IMR-90 (cell line): ENCODE measurements at regions not wholly inside any gene's neighbourhood (a gene's known extent, or its start where the extent isn't known, plus 50 kb on each side); places are given as distances from the start of the nearest gene placed in this dataset.

Experiments used
- ATAC-seq: fragments of 200-7000 bp; cut with Tn5 transposase; 2 replicates; pipeline ENCODE4 v1.9.1; 2020; ENCODE audit warnings: low read depth, mild to moderate bottlenecking, moderate library complexity
- BruUV-seq: library from RNA; stranded (reverse); fragments of 400-500 nt; replicated peaks from 2 replicates; lab custom pipeline; 2021; lab: Mats Ljungman, UMichigan
- CTCF ChIA-PET: fragments of 300-600 bp; formaldehyde crosslinking; extraction: SDS; loops from one replicate; lab custom pipeline; 2021; ENCODE audit warnings: antibody characterized with exemption; lab: Yijun Ruan, JAX
- POLR2A ChIA-PET: fragments of 300-600 bp; sonication (Branson Sonifier 250); formaldehyde crosslinking; loops from one replicate; lab custom pipeline; 2022; ENCODE audit warnings: antibody characterized with exemption; ENCODE audit not compliant: unreplicated experiment; lab: Charles Lee
- DNase-seq: peaks from one replicate; pipeline ENCODE4 v3.0.0; 2013
- H2AFZ ChIP-seq: replicated peaks from 2 replicates; pipeline ENCODE3; 2013; ENCODE audit warnings: low read length, mild to moderate bottlenecking; ENCODE audit not compliant: poor library complexity
- H2AK5ac ChIP-seq: 2 replicates; pipeline ENCODE4 v1.6.1; 2013; ENCODE audit warnings: low read depth, low read length, inconsistent platforms
- H2AK9ac ChIP-seq: replicated peaks from 2 replicates; pipeline ENCODE3; 2013; ENCODE audit warnings: mild to moderate bottlenecking, low read depth, low read length, moderate library complexity; ENCODE audit not compliant: poor library complexity
- H2BK120ac ChIP-seq: 2 replicates; pipeline ENCODE4 v1.6.1; 2013; ENCODE audit warnings: low read depth, low read length, inconsistent platforms
- H2BK15ac ChIP-seq: 3 replicates; pipeline ENCODE4 v1.6.1; 2013; ENCODE audit warnings: low read depth, low read length, inconsistent platforms
- H2BK20ac ChIP-seq: 2 replicates; pipeline ENCODE4 v1.6.1; 2013; ENCODE audit warnings: low read depth, mild to moderate bottlenecking, inconsistent platforms, low read length, moderate library complexity
- H2BK5ac ChIP-seq: 2 replicates; pipeline ENCODE4 v1.6.1; 2013; ENCODE audit warnings: mild to moderate bottlenecking, low read depth, low read length, inconsistent platforms; ENCODE audit not compliant: poor library complexity, severe bottlenecking
- H3K14ac ChIP-seq: replicated peaks from 2 replicates; pipeline ENCODE4 v1.6.1; 2013; ENCODE audit warnings: low read depth, low read length, inconsistent platforms
- H3K18ac ChIP-seq: 2 replicates; pipeline ENCODE4 v1.6.1; 2013; ENCODE audit warnings: low read depth, low read length, control low read depth
- H3K23ac ChIP-seq: 2 replicates; pipeline ENCODE4 v1.6.1; 2013; ENCODE audit warnings: low read depth, low read length, inconsistent platforms
- H3K27ac ChIP-seq: 2 replicates; pipeline ENCODE4 v1.5.1; 2013; ENCODE audit warnings: mild to moderate bottlenecking, control low read depth, low read length; ENCODE audit not compliant: insufficient read depth
- H3K27me3 ChIP-seq: 2 replicates; pipeline ENCODE4 v1.6.1; 2013; ENCODE audit warnings: low read length; ENCODE audit not compliant: control insufficient read depth, insufficient read depth
- H3K36me3 ChIP-seq: 2 replicates; pipeline ENCODE4 v1.6.1; 2013; ENCODE audit warnings: low read length, mixed read lengths; ENCODE audit not compliant: control insufficient read depth, insufficient read depth
- H3K4ac ChIP-seq: 2 replicates; pipeline ENCODE4 v1.6.1; 2013; ENCODE audit warnings: low read depth, low read length, inconsistent platforms
- H3K4me1 ChIP-seq: 2 replicates; pipeline ENCODE4 v1.6.1; 2013; ENCODE audit warnings: low read length, mixed read lengths; ENCODE audit not compliant: control insufficient read depth, insufficient read depth
- H3K4me2 ChIP-seq: 2 replicates; pipeline ENCODE4 v1.6.1; 2013; ENCODE audit warnings: low read depth, mild to moderate bottlenecking, control low read depth, low read length, moderate library complexity
- H3K4me3 ChIP-seq: 2 replicates; pipeline ENCODE4 v1.5.1; 2013; ENCODE audit warnings: low read depth, mild to moderate bottlenecking, control low read depth, low read length, moderate library complexity; ENCODE audit not compliant: insufficient read depth
- H3K56ac ChIP-seq: 2 replicates; pipeline ENCODE4 v1.6.1; 2013; ENCODE audit warnings: low read length, inconsistent platforms; ENCODE audit not compliant: insufficient read depth; ENCODE audit errors: extremely low read depth
- H3K79me1 ChIP-seq, 2 experiments: 2 replicates each; pipeline ENCODE4 v1.6.1; 2013; ENCODE audit warnings: low read length in 2 of 2, inconsistent platforms in 1 of 2, low read depth in 1 of 2
- H3K9ac ChIP-seq: 2 replicates; pipeline ENCODE4 v1.6.1; 2013; ENCODE audit warnings: low read depth, low read length, control low read depth
- H3K9me1 ChIP-seq: 2 replicates; pipeline ENCODE4 v1.6.1; 2013; ENCODE audit warnings: low read length, inconsistent platforms; ENCODE audit not compliant: insufficient read depth
- H3K9me3 ChIP-seq: 2 replicates; pipeline ENCODE4 v1.6.1; 2013; ENCODE audit warnings: low read length; ENCODE audit not compliant: control insufficient read depth, insufficient read depth
- H4K20me1 ChIP-seq: 2 replicates; pipeline ENCODE4 v1.6.1; 2013; ENCODE audit warnings: low read length, inconsistent platforms; ENCODE audit not compliant: insufficient read depth
- H4K5ac ChIP-seq: 2 replicates; pipeline ENCODE4 v1.6.1; 2013; ENCODE audit warnings: mild to moderate bottlenecking, low read depth, low read length, control low read depth
- H4K8ac ChIP-seq, 2 experiments: 2 replicates each; pipeline ENCODE4 v1.6.1; 2013; ENCODE audit warnings: low read depth in 2 of 2, low read length in 2 of 2, control low read depth in 1 of 2, inconsistent platforms in 1 of 2
- H4K91ac ChIP-seq: 2 replicates; pipeline ENCODE4 v1.6.1; 2013; ENCODE audit warnings: low read depth, low read length, inconsistent platforms; ENCODE audit not compliant: insufficient read depth
- BHLHE40 ChIP-seq: fragments of 150-350 bp; IDR thresholded peaks from 2 replicates; pipeline ENCODE4 v1.6.1; 2016; ENCODE audit warnings: mild to moderate bottlenecking, low read depth, low read length
- CEBPB ChIP-seq: IDR thresholded peaks from 2 replicates; pipeline ENCODE4 v1.6.1; 2012; ENCODE audit warnings: low read depth, low read length, improper control_type of control experiment
- whole genome bisulfite sequencing, 2 experiments: methylation state at CpG; one replicate each; pipeline versions ENCODE4 v1.1.5 to v1.1.7; 2013; ENCODE audit warnings: missing lambda C conversion rate in 2 of 2; ENCODE audit not compliant: insufficient read length in 1 of 2; ENCODE audit errors: extremely low coverage in 2 of 2; 5-methylcytosine and 5-hydroxymethylcytosine counted together
- dilution Hi-C: fragments of 300-500 bp; cut with HindIII; formaldehyde crosslinking; loops from one replicate; pipeline ENCODE4 v1.14.3; 2018; ENCODE audit warnings: low sequenced_read_pairs; ENCODE audit not compliant: unreplicated experiment
- in situ Hi-C: fragments of 300-500 bp; cut with MboI; formaldehyde crosslinking; loops from 3 replicates; pipeline ENCODE4 v1.14.3; 2019; ENCODE audit warnings: low sequenced_read_pairs, inconsistent platforms, mixed read lengths
- intact Hi-C: fragments of 100-400 bp; cut with micrococcal nuclease; formaldehyde crosslinking; loops from 2 replicates; pipeline ENCODE4 v1.10.0; 2022

GRCh38 chr3:144652573-144652972, 681.0 kb downstream of the DIPK2A start:
- Histone ChIP-seq H3K9me3 (no peaks in the 10 kb centered on the region), H2BK5ac (no peak overlapping the region), H3K36me3 (no peaks in the 10 kb centered on the region), H3K23ac (no peak overlapping the region), H2AFZ (no peak overlapping the region), H3K4me2 (no peak overlapping the region), H3K4me3 (no peak overlapping the region), H3K56ac (no peak overlapping the region), H3K27me3 (no peaks in the 10 kb centered on the region), H3K9ac (no peak overlapping the region), H2AK5ac (no peak overlapping the region), H3K9me1 (no peaks in the 10 kb centered on the region), H4K8ac (no peak overlapping the region), H3K79me1 (no peaks in the 10 kb centered on the region), H4K5ac (no peak overlapping the region), H3K4me1 (no peaks in the 10 kb centered on the region), H4K91ac (no peak overlapping the region), H3K18ac (no peak overlapping the region), H2BK15ac (no peak overlapping the region), H3K4ac (no peak overlapping the region), H3K27ac (no peak overlapping the region), H2BK120ac (no peak overlapping the region), H2BK20ac (no peak overlapping the region), H3K14ac (no peak overlapping the region), H2AK9ac (no peak overlapping the region), H4K20me1 (no peaks in the 10 kb centered on the region)
- WGBS, 2 experiments, result no CpG with 5 or more reads among the region's 2 CpGs
- intact Hi-C loops, result loop anchor here (5.0 kb wide), 2 partner anchors 60 to 680 kb away; partner anchors contain the start of gene DIPK2A
- in situ Hi-C loops, result no loop called here
- ChIA-PET POLR2A (no interaction called here), CTCF (no interaction called here)
- TF ChIP-seq CEBPB (peak; percentile 71), BHLHE40 (no peak)
- dilution Hi-C loops, result no loop called here
- no TSS peak for BruUV-seq
- DNase-seq (peak; percentile 54), ATAC-seq (peak; percentile 84)
